ENCODE measurements at regions not wholly inside any gene's neighbourhood (a gene's known extent, or its start where the extent isn't known, plus 50 kb on each side); places are given as distances from the start of the nearest gene placed in this dataset.

DNA sequence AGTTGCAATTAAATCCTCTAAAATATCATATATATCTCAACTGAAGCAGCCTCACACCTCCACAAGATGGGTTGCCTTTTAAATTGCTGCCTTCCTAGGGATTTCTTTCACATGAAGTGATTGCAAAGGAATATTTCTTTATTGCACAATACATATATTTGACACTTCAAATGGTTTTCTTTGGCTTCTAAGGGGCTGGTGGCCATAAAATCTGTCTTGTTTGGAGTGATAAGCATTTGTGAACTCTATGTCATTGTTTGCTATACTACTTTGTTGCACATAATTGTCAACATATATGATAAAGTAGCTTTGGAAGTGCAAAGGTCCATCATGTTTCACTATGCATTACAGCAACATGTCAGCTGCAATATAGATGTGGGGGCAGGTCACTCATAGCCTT lies 2380.9 kb downstream of the PCDH9 start:
- DNase-seq: no peak

DNA sequence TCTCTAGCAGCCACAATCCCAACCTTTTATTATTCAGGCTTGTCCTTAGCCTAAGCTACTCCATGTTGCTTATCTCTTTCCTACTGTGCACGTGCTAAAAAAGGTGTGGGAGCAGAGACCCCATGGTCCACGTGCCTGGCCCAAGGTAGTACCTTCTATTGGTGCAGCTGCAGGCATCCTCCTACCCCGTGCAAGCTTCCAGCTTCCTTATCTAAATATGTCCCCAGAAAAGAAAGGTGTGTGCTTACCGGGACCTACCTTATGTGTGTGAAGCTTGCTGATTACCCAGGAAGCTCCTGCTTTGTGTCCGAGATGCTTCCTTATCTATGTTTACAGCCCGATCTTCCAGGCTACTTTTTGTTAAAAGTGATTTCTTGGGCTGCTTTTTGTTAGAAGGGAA lies 2382.4 kb downstream of the PCDH9 start:
- no peak for DNase-seq

DNA sequence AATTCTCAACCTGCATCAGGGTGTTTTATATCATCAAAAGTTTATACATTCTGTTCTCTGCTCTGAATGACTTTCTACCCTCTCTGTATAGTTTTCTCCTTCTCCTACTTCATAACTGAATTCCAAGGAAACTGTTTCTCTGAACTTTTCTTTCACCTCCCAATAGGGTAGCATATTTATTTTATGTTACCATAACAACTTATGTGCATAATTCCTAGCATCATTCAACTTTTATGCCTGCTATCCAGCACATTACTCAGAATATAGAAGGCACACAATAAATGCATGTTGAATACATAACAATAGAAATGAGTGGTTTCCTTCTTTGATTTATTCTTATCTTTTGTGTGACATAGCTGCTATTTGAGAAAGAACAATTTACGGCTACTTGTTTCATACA lies 2385.0 kb downstream of the PCDH9 start:
- no peak for DNase-seq

DNA sequence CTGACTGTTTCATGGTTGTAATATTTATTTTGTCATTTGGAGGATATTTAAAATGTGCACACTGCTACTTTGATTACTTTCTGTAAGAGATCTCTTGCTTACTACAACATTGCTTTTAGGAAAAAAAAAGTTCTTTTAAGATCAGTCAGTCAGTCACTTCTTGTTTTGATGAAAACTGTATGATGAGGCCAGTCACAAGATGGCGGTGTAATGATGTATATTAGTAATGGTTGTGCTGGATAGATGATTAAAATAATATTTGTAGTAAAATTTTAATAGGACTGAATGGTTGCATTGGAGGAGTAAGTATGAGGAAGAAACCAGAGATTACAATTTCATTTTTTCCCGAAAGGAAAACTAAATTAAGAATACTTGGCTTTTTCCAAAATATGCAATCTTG lies 2411.1 kb downstream of the PCDH9 start:
- no peak for DNase-seq

DNA sequence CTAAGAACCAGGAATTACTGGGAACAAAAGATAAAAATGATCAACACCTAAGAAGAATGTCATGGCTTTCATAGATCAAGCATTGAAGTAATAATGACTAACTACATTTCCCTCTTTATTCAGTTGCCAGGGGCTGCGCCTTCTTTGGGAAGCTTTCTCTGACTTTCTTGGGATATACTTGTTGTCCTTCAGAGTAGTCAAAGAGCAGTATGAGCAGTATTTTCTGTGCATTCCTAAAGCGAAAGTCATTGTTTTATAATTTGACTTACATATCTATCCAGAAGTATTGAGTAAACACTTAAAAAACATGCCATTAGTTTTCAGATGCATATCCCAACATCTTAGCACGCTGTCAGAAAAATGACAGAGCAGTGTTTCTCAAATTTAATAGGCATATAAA lies 2412.4 kb downstream of the PCDH9 start:
- DNase-seq: no peak

DNA sequence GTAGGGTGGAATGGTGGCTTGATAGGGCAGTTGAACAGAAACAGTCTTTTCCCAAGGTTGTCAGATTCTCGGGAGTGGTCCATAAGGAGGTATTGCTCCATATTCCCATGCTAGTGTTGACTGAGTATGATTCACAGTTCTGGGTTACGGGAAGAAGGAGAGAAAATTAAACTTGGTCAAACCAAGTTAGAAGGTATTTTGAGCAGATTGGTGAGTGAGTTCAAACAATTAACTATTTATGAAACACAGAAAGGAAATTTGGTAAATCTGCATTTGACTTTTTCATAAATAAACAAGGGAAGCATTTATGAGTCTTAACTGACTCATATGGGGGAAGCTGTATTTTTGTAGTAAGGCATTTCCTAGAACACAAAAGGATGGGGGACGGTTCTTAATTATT lies 2419.4 kb downstream of the PCDH9 start:
- no peak for DNase-seq

DNA sequence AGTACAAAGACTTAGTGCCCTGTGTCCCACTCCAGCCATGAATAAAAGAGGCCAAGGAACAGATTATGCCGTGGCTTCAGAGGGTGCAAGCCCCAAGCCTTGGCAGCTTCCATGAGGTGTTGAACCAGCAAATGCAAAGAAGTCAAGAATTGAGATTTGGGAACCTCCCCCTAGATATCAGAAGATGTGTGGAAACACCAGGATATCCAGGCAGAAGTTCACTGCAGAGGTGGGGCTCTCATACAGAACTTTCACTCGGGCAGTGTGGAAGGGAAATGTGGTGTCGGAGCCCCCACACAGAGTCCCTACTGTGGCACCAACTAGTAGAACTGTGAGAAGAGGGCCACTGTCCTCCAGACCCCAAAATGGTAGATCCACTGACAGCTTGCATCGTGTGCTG lies 2421.4 kb downstream of the PCDH9 start:
- no peak for DNase-seq

DNA sequence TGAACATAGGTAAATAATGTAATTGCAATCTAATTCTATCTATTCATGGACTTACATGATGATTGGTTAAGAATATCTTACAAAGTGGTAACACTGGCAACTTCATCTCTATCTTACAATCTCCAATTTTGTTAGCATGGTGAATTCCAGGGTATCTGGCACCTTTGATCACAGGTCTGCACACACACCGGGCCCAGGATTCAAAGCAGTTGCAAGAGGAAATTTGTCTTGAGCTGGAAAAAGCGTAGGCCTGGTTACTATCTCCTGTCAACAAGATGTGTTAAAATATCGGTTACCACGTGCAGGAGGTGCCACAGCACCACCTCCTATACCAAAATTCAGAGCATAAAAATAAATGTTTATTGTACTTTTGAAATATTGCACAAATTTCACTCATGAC lies 2428.4 kb downstream of the PCDH9 start:
- no peak for DNase-seq

DNA sequence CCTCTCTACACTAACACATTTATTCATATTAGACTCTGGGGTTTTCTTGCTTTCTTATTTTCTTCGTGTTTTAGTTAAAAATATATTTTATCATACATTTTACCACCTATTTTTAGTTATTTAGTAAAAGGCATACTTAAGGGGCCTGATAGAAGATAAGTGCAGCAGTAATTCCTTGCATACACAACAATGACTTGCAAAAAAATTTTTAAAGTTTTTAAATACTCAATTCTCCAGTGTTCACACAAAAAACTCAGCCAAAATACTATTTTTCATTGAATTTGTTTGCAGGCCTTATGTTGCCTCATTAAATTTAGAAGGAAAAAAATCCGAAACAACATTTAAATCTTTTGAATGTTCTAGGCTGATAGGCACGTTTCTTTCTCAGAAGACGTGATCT lies 2431.7 kb downstream of the PCDH9 start:
- DNase-seq: no peak

DNA sequence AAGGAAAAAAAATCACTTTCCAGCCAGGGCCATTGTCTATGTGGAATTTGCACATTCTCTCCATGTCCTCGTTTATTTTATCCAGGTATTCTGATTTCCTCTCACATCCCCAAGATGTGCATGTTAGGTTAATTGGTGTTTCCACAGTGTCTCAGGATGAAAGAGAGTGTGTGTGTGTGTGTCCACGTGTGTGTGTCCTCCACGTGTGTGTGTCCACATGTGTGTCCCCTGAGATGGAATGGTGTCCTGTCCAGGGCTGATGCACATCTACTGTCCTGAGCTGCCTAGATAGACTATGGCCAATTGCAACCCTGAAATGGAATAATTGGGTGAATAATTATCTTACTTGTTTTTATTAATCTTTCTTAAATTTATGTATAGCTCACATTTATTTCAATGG lies 2436.5 kb downstream of the PCDH9 start:
- DNase-seq: no peak

DNA sequence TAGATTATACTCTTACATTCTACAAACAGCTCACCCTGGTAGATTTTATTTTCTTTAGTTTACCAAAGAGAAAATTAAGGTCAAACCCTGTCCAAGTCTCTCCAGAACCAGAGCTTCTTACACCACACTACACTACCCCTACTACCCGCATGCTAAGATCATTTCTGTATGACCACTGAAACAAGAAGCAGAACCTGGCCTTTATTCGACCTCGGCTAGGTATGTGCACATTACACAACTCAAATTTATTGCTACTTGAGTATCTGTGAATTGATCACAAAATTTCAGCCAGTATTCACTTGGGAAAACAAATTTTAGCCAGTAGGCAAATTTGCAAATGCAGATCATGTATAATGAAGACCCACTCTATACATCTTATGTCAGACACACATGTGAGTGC lies 2437.0 kb downstream of the PCDH9 start:
- DNase-seq: no peak

DNA sequence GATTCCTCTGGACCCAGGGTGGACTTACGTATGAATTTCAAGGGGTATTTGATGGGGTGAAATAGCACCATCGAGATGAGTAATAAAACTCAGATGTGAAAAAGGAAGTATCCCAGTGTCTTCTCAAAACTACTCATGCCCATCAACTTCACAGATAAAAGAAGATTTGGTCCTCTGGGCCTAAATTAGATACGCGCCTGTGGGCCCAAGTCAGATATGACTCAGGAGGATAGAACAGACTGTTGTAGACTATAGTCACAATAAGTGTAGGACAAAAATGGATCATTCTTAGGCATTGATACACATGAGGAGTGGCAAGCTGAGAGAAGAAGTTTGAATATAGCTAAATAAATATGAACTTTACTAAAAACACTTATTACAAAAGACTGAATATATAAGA lies 2438.8 kb downstream of the PCDH9 start:
- no peak for DNase-seq

DNA sequence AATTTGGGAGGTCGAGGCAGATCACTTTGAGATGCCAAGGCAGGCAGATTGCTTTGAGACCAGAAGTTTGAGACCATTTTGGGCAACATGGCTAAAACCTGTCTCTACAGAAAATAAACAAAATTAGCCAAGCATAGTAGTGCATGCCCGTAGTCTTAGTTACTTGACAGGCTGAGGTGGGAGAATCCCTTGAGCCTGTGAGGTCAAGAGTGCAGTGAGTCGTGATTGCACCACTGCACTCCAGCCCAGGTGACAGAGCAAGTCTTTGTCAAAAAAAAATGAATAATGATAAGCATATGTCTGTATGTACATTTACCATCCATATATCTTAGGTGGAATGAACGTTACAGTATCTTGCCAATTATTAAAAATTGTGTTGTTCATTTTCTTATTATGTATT lies 2447.7 kb downstream of the PCDH9 start:
- no peak for DNase-seq

DNA sequence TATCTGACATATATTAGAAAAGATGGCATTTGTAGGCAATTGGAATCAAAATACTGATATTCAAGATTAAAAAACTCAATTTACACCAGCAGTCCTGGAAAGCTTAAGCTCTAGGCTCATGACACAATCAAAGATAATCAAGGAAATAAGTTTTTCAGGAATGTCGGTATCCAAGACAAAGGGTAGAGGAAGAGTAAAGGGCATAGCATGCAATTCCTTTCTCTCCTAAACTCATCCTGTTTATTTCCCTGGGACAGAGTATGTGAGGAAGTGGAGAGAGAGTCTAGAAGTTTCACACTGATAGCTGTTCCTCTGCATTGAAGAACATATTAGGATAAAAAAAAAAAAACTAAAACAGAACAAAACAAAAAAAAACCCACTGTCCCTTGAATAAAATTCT lies 2452.1 kb downstream of the PCDH9 start:
- no peak for DNase-seq

DNA sequence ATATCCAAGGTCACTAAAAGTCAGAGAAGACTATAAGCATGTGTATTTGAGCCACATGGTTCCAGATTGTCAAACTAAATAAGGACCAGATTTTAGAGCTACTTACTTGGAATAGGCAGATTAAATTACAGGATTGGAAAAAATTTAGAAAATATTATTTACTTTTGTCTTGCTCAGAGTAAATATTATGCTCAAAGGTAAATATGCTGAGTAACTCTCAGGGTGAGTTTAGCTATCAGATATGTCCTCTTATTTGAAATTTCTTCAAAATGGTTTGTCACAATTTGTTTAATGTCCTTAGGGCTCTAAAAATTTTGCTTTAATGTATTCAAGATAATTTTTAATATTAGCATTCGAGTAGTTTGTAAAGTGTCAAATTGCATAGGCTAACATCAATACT lies 2455.2 kb downstream of the PCDH9 start:
- no peak for DNase-seq

DNA sequence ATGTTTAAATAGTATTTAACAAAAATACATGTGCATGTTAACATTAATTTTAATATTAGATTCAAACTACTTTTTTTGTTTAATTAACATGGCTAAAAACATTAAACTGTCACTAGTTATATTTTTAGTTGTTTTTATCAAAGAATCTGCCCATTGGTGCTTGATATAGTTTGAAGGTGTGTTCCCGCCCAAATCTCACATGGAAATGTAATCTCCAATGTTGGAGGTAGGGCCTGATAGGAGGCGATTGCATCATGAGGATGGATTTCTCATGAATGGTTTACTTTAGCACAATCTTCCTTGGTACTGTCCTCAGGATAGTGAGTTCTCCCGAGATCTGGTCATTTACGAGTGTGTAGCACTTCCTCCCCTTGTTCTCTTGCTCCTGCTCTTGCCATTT lies 2459.4 kb downstream of the PCDH9 start:
- DNase-seq: no peak

DNA sequence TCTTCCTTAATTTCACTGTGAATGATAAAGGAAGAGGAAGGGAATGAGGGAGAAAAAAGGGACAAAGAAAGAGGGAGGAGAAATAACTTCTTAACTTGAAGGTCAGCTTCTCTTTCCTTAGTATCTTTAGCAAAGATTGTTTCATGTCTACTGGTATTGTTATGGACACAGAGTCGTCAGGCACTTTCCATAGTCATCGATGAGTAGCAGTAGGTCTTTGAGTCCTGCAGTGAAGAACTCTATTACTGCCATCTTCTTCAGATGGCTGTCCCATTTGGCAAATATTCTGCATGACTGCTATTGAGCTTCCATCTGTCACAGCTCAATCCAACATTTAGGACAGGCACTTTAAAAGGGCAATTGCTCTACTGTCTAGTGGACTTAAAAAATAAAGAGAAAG lies 2463.1 kb downstream of the PCDH9 start:
- DNase-seq: no peak

DNA sequence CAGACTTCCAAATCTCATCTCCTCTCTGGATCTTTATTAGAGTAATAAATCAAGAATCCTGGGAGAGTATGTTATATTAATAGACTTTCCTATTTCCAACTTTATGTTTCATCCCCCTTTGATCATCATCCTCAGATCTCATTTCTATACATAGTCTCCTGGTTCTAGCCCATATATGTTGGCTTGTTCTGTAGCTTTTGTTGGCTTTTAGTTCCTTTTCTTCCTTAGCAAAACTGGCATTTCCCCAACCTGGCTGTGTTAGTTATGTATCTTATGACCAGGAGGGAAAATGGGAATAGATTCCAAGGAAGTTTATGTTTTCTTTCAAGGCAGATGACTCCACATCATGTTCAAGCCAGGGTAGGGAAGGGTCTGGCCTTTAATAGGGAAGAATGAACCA lies 2464.5 kb downstream of the PCDH9 start:
- DNase-seq: no peak

DNA sequence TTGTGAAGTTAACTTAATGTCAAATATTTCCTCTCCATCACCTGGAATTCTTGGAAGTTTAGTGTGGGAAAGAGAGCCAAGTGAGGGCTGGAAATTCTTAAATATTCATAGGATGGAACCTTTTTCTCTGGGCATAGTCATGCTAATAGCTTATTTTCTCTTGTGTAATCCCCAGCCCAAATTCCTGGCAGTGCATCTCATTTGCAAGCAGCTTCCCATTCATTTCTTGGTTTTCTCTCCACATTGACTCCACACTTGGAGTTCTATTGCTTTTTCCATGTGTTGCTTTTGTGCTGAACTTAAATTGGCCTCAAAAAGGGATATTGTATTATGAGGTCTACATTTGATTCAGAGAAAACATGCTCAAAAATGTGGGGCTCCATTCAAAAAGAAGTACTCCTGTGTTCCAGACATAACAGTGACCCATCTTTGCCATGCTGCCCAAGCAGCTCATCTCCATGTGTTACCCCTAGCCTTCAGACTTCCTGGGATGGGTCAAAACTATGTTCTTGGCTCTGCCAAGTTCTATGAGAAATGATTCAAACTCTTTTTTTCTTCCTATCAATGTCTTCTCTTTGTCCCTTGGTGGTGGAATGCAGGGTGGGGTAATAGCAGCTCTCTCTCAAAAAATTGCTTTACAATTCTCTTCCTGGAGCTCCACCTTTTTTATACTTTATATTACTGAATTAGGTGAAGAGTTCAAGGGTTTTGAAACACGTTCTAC lies 2471.5 kb downstream of the PCDH9 start:
- DNase-seq: no peak

DNA sequence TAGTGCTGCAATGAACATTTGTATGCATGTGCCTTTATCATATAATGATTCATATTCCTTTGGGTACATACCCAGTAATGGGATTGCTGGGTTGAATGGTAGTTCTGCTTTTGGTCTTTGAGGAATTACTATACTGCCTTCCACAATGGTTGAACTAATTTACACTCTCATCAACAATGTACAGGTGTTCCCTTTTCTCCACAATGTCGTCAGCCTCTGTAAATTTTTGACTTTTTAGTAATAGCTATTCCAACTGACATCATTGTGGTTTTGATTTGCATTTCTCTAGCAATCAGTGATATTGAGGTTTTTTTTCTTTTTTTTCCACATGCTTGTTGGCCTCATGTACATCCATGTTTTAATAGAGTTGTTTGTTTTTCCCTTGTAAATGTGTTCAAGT lies 2473.5 kb downstream of the PCDH9 start:
- no peak for DNase-seq

DNA sequence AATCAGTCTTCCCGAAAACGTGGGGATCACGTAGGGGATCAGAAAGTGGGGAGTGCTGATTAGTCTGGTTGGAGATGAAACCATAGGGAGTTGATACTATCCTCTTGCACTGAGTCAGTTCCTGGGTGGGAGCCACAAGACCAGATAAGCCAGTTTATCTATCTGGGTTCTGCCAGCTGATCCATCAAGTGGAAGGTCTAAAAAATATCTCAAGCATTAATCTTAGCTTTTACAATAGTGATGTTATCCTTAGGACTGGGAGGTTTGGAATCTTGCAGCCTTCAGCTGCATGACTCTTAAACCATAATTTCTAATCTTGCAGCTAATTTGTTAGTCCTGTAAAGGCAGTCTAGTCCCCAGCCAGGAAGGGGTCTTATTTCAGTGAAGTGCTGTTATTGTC lies 2474.2 kb downstream of the PCDH9 start:
- no peak for DNase-seq

DNA sequence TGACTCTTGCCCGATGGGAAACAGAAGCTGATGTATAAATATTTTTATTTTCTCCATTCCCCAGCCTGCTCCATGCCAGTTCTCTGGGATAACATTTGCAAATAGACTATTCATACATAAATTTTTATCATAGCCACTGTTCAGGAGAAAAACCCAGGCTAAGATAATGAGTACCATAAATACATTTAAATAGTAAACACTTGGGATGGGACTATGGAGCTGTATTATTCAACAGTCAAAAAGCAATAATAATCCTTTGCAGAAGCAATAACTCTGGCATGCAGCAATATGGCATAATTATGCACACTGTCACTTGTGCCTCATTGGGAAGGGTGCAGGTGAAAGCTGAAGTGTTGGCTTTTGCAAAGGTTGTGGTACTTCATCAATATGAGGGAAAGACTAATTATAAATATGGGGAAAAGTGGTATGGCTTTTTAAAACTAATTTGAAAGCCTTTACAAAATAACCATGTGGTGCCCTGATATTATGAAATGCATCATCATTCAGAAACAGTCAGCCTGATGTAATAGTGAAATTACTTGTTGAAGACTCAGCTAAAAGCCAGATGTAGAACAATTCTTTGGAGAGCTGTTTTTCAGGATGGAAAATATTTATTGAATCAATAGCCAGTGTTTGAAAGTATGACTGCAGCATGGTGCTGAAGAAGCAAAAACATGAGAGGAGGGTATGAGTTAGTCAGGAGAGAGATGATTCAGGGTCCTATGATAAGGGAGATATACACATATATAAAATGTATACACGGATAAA lies 2476.7 kb downstream of the PCDH9 start:
- no peak for DNase-seq

DNA sequence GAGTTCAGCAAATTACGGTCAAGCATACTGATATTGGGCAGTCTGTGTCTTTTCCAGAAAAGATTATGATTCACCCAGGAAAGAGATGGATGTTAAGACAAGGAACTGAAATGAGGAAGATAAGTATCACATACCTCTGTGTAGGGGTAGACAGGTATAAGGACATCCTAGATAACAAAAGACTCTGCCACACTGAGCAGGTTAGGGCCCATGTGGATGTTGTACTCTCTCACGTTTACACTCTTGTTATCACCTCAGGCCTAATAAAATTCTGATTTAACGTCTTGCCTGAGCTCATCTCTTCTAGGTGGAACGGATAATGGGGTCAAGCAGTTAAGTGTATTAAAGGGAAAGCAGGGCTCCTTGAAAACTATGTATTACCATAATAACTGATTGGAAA lies 2480.8 kb downstream of the PCDH9 start:
- no peak for DNase-seq

DNA sequence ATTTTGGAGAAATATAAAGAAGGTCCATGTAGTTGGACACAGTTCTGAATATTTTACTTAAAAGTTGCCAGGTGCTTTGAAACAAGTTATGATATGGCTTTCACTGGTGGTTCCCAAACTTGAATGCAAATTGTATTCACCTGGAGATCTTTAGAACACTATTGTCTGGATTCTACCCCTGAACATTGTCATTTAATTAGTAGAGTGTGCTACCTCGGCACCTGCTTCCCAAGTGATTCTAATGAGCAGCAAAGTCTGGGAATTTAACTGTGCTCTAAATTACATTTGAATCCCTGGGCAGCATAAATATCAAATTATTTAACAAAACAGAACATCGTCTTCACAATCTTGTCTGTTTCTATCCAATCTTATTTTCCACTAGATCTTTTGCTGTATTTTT lies 2483.3 kb downstream of the PCDH9 start:
- DNase-seq: no peak

DNA sequence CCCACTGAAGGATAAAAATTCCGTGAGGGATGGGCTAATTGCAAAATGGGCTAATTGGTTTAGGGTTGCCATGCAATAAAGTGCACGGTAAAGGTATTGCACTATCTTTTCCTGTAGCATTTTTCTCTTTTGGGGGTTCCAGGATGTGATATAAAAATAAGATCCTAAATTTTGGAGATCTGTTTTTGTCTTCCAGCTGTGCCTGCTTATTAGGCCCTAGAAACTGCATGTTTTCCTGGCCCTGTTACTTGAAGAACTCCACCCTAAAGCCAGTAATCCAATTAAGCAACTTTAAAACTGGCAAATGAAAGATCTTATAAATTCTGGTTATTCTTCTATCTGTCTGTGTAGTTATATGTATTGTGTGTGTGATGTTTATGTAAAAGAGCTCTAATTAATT lies 2489.6 kb downstream of the PCDH9 start:
- no peak for DNase-seq
